Epithelial cell of esophagus (primary cell): ENCODE measurements at regions not wholly inside any gene's neighbourhood (a gene's known extent, or its start where the extent isn't known, plus 50 kb on each side); places are given as distances from the start of the nearest gene placed in this dataset.

Source experiments
- DNase-seq: peaks from one replicate; pipeline ENCODE4 v3.0.0; 2010; ENCODE audit warnings: low read depth
- H3K4me3 ChIP-seq: 2 replicates; pipeline ENCODE4 v1.5.1; 2011; ENCODE audit warnings: mild to moderate bottlenecking, low read length, control low read depth
- TF ChIP-seq, protein P1 (sequence below): IDR thresholded peaks from 2 replicates; pipeline ENCODE4 v1.5.1; 2011; ENCODE audit warnings: low read depth, mild to moderate bottlenecking, low read length, control low read depth, inconsistent platforms; ENCODE audit not compliant: insufficient read depth; ENCODE audit errors: missing control alignments

DNA sequence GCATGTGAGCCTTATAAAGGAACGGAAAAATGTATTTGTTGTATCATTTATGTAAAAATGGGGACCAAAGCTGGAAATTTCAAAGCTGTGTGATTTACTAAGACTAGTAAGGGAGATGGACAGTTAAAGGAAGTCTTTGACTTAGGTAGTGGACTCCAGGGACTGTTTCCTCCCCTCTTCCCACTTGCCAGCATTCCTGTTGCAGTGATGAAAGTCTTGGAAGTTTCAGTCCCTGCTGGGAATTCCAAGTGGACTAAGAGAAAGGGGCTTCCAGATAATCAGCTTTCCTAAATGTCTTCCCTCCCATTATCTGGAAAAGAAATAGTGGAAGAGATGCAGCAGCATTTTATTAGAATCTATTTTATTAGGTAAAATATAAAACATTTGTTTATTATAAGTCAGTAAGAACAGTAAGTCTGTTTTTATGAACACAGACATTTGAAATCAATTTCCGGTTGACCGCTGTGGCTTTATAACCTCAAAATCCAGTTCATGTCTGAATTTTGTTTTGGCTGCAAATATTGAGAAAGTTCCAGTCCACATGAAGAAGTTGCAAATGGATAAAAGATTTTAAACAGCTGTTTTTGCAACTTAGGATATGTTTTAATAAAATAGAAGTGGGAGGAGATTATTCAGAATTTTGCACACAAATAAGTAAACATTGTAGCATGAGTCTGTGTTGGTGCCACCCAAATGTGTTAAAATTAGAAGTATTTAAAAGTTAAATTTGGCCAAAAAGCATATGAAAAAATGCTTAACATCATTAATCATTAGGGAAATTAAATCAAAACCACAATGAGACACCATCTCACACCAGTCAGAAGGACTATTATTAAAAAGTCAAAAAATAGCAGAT lies 141.8 kb downstream of the IL20RB start:
- TF ChIP-seq, protein P1, sequence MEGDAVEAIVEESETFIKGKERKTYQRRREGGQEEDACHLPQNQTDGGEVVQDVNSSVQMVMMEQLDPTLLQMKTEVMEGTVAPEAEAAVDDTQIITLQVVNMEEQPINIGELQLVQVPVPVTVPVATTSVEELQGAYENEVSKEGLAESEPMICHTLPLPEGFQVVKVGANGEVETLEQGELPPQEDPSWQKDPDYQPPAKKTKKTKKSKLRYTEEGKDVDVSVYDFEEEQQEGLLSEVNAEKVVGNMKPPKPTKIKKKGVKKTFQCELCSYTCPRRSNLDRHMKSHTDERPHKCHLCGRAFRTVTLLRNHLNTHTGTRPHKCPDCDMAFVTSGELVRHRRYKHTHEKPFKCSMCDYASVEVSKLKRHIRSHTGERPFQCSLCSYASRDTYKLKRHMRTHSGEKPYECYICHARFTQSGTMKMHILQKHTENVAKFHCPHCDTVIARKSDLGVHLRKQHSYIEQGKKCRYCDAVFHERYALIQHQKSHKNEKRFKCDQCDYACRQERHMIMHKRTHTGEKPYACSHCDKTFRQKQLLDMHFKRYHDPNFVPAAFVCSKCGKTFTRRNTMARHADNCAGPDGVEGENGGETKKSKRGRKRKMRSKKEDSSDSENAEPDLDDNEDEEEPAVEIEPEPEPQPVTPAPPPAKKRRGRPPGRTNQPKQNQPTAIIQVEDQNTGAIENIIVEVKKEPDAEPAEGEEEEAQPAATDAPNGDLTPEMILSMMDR, result no peak
- no peak overlapping the region for H3K4me3 ChIP-seq
- no peak for DNase-seq

DNA sequence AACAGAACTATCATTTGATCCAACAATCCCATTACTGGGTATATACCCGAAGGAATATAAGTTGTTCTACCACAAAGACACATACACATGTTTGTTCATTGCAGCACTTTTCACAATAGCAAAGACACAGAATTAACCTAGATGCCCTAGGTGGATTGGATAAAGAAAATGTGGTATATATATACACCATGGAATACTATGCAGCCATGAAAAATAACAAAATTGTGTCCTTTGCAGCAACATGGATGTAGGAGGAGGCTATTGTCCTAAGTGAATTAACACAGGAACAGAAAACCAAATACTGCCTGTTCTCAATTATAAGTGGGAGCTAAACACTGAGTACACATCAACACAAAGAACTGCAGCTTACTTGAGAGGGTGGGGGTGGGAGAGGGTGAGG lies 142.5 kb downstream of the IL20RB start:
- no peak overlapping the region for H3K4me3 ChIP-seq
- no peak for DNase-seq
- TF ChIP-seq, protein P1, result no peak

GRCh38 chr3:137103739-137104138 lies 146.0 kb downstream of the IL20RB start:
- DNase-seq, result no peak
- no peak overlapping the region for H3K4me3 ChIP-seq
- TF ChIP-seq, protein P1, result no peak

DNA sequence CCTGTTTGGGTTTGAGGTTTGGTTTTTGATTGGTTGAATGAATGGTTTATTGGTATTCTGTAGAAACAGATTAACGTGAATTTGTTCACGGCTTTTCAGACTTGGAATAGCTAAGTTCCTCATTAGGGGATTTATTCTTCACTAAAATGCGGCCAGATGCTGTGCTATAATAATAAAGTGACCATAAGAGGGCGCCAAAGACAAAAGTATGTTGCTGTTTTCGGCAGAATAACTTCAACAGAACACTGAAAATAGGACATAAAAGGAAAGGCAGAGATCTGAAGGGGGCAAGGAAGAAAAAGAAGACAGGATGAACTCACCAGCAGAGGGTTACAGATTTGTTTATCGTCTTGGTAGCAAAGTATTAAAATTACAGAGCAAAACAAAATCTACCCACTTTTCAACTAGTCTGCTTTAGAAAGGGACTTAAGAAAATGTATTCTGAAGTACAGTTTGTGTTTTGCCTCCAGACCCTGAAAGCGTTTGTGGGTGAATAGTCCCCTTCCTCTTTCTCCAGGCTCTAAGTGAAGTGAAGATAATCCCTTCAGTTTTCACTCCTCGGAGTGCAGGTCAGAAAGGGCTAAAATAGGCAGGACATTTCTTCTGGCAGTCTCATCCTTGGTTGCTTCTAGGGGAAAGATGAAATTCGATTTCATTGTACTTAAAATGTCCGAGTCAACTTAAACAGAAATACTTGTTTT lies 147.6 kb downstream of the IL20RB start:
- TF ChIP-seq, protein P1, result peak; percentile 57
- peak; percentile 55 for DNase-seq
- H3K4me3 ChIP-seq, result no peak overlapping the region

DNA sequence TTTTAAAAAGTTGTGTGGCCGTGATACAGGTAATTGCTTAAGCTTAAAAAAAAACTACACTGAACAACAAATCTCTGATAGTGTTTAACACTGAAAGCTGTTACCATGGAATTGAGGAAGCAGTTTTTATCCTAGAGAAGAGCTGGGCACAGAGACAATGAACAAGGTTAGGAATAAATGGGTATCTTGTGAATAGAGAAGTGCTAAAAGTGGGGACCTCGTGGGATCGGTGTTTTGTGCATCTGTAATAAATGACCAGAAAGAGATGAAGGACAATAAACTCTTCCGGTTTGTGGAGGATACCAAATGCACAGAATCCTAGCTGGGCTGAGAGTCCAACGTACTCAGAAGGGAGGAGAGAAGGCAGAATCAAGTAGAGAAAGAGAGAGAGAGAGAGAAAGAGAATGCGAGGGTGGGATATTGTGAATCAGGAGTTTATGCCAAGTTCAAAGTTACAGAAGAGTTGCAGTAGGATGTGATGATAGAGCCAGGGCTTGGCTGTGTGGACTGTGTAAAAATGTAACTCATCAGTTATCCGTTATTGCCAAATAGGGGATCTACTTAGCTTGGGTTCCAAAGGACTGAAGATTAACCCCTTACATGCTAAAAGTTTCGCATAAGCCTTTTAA lies 148.9 kb downstream of the IL20RB start:
- no peak for DNase-seq
- TF ChIP-seq, protein P1, result no peak
- no peak overlapping the region for H3K4me3 ChIP-seq

DNA sequence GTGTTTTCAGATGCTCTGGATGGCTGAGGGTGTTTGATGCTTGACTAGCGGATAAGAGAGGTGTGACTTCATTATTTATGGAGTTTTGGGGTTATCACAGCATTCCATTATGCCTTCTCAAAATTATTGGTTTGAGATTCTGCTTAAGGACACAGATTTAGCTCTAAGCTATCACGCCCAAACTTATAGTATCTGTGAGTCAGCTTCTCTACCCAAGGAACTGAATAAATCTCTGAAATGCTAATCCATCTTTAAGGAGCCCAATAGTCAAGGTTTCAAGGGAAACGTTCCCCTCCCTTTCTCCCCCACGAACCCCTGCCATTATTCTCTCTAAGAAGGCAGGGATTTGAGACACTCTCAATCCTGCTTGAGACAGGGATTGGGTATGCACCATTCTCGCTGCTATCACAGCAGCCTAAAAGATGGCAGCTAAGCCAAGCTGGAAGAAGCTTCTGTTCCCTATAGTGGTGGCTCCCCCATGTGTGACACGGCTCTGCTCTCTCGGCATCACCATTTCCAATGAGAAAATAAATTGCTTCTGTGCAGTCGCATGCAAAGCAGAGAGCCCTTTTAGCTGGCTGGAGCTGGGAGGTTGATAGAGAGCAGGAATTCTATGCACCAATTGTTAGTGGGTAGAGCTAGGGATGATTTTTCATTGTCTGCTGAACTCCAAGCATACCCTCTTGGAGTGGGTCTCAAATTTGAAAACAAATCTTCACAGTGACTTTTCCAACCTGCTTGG lies 151.1 kb downstream of the IL20RB start:
- H3K4me3 ChIP-seq, result no peak overlapping the region
- no peak for DNase-seq
- TF ChIP-seq, protein P1, result no peak
